ENCODE measurements at regions not wholly inside any gene's neighbourhood (a gene's known extent, or its start where the extent isn't known, plus 50 kb on each side); places are given as distances from the start of the nearest gene placed in this dataset.

- DNase-seq (ENCODE audit: low read depth, low spot score) = no peak
Observed at GRCh38 chr12:13841358-13841757, 140.0 kb downstream of the GRIN2B start.

GRCh38 chr12:13839365-13840336 is 141.8 kb downstream of the GRIN2B start:
- DNase-seq (ENCODE audit: low read depth, low spot score) = no peak

GRCh38 chr12:13836099-13836498 is 145.3 kb downstream of the GRIN2B start:
- DNase-seq (ENCODE audit: low read depth, low spot score) = no peak

- no peak for DNase-seq (ENCODE audit: low read depth, low spot score)
Observed at GRCh38 chr12:13835652-13836051, 145.8 kb downstream of the GRIN2B start.

GRCh38 chr12:13834241-13834640 is 147.2 kb downstream of the GRIN2B start:
- DNase-seq (ENCODE audit: low read depth, low spot score) = no peak

GRCh38 chr12:13817131-13817530 is 164.3 kb downstream of the GRIN2B start:
- DNase-seq (ENCODE audit: low read depth, low spot score) = no peak

GRCh38 chr12:13816394-13816793 is 165.0 kb downstream of the GRIN2B start:
- no peak for DNase-seq (ENCODE audit: low read depth, low spot score)

GRCh38 chr12:13812168-13812567 is 169.2 kb downstream of the GRIN2B start:
- no peak for DNase-seq (ENCODE audit: low read depth, low spot score)

- no peak for DNase-seq (ENCODE audit: low read depth, low spot score)
Observed at GRCh38 chr12:13811061-13811460, 170.3 kb downstream of the GRIN2B start.

- no peak for DNase-seq (ENCODE audit: low read depth, low spot score)
Observed at GRCh38 chr12:13805041-13805440, 176.4 kb downstream of the GRIN2B start.

- no peak for DNase-seq (ENCODE audit: low read depth, low spot score)
Observed at GRCh38 chr12:13801543-13801942, 179.9 kb downstream of the GRIN2B start.

GRCh38 chr12:13799574-13799973 is 181.8 kb downstream of the GRIN2B start:
- DNase-seq (ENCODE audit: low read depth, low spot score) = no peak

- DNase-seq (ENCODE audit: low read depth, low spot score) = no peak
Observed at GRCh38 chr12:13798162-13798561, 183.2 kb downstream of the GRIN2B start.

- DNase-seq (ENCODE audit: low read depth, low spot score) = no peak
Observed at GRCh38 chr12:13794706-13795105, 186.7 kb downstream of the GRIN2B start.

GRCh38 chr12:13790317-13790716 is 191.1 kb downstream of the GRIN2B start:
- no peak for DNase-seq (ENCODE audit: low read depth, low spot score)

- no peak for DNase-seq (ENCODE audit: low read depth, low spot score)
Observed at GRCh38 chr12:13788626-13789025, 192.8 kb downstream of the GRIN2B start.

- DNase-seq (ENCODE audit: low read depth, low spot score) = no peak
Observed at GRCh38 chr12:13786646-13787045, 194.8 kb downstream of the GRIN2B start.

GRCh38 chr12:13784504-13784903 is 196.9 kb downstream of the GRIN2B start:
- DNase-seq (ENCODE audit: low read depth, low spot score) = no peak

GRCh38 chr12:13780453-13780852 is 200.9 kb downstream of the GRIN2B start:
- no peak for DNase-seq (ENCODE audit: low read depth, low spot score)

GRCh38 chr12:13777374-13777773 is 204.0 kb downstream of the GRIN2B start:
- no peak for DNase-seq (ENCODE audit: low read depth, low spot score)

- no peak for DNase-seq (ENCODE audit: low read depth, low spot score)
Observed at GRCh38 chr12:13772264-13772663, 209.1 kb downstream of the GRIN2B start.

GRCh38 chr12:13770576-13770975 is 210.8 kb downstream of the GRIN2B start:
- no peak for DNase-seq (ENCODE audit: low read depth, low spot score)

GRCh38 chr12:13769966-13770365 is 211.4 kb downstream of the GRIN2B start:
- DNase-seq (ENCODE audit: low read depth, low spot score) = no peak

Measured in pulmonary artery endothelial cell (primary cell).